Naive thymus-derived CD8-positive, alpha-beta T cell (primary cell): ENCODE measurements at regions not wholly inside any gene's neighbourhood (a gene's known extent, or its start where the extent isn't known, plus 50 kb on each side); places are given as distances from the start of the nearest gene placed in this dataset.

Source experiments
- ATAC-seq, 2 donors: fragments of 150-1000 bp; cut with Tn5 transposase in 1 of 2; sonication (Bioruptor Pico), chemical (Tn5 transposase) in 1 of 2; 1 replicate in 1 of 2; 2 replicates in 1 of 2; pipeline ENCODE4 v1.10.0; 2021; ENCODE audit warnings: mild to moderate bottlenecking in 2 of 2, moderate library complexity in 2 of 2
- POLR2A ChIA-PET: fragments of 350-600 bp; sonication (Branson Sonifier 250); formaldehyde crosslinking; loops from one replicate; lab custom pipeline; 2021; ENCODE audit warnings: antibody characterized with exemption; lab: Charles Lee
- DNase-seq, 10 donors: peaks; one replicate each; pipeline versions ENCODE4 v3.0.0 to v3.0.0-alpha.2; 2020 to 2022
- H3K27ac Mint-ChIP-seq, 10 donors: one replicate each; pipeline ENCODE4 v1.8.0; 2020 to 2022; ENCODE audit warnings: mild to moderate bottlenecking in 10 of 10, mixed read lengths in 10 of 10, moderate library complexity in 4 of 10, inconsistent platforms in 1 of 10
- H3K27me3 Mint-ChIP-seq, 5 donors: one replicate each; pipeline ENCODE4 v1.8.0; 2021 to 2022; ENCODE audit warnings: mixed read lengths in 5 of 5
- H3K36me3 Mint-ChIP-seq, 3 donors: one replicate each; pipeline ENCODE4 v1.8.0; 2020 to 2022; ENCODE audit warnings: mixed read lengths in 3 of 3, mild to moderate bottlenecking in 2 of 3, inconsistent platforms in 1 of 3
- H3K4me1 Mint-ChIP-seq, 4 donors: one replicate each; pipeline ENCODE4 v1.8.0; 2021 to 2022; ENCODE audit warnings: mixed read lengths in 4 of 4
- H3K4me3 Mint-ChIP-seq, 10 donors: one replicate each; pipeline ENCODE4 v1.8.0; 2020 to 2022; ENCODE audit warnings: mild to moderate bottlenecking in 10 of 10, mixed read lengths in 10 of 10, moderate library complexity in 6 of 10, inconsistent platforms in 1 of 10
- H3K9me3 Mint-ChIP-seq, 9 donors: one replicate each; pipeline ENCODE4 v1.8.0; 2020 to 2022; ENCODE audit warnings: mixed read lengths in 9 of 9, mild to moderate bottlenecking in 3 of 9, inconsistent platforms in 1 of 9, moderate library complexity in 1 of 9

GRCh38 chr14:44154446-44154845 is 352.6 kb downstream of the FSCB start:
- no peaks in the 10 kb centered on the region for H3K27me3 Mint-ChIP-seq
- POLR2A ChIA-PET: no interaction called here
- H3K27ac Mint-ChIP-seq: no peak overlapping the region
- DNase-seq (no peak), ATAC-seq (no peak)
- peaks cover 2 to 24% (median 17%) of the 10 kb centered on the region in 9 donors for H3K9me3 Mint-ChIP-seq
- H3K4me1 Mint-ChIP-seq: no peaks in the 10 kb centered on the region
- H3K4me3 Mint-ChIP-seq: no peak overlapping the region
- peaks cover 0 to 11% (median 0%) of the 10 kb centered on the region in 3 donors for H3K36me3 Mint-ChIP-seq

GRCh38 chr14:44151130-44151820 is 355.8 kb downstream of the FSCB start:
- DNase-seq: no peak
- H3K27ac Mint-ChIP-seq: no peak overlapping the region
- ATAC-seq: no peak
- no peak overlapping the region for H3K4me3 Mint-ChIP-seq
- no peaks in the 10 kb centered on the region for H3K27me3 Mint-ChIP-seq
- peaks cover 0 to 11% (median 0%) of the 10 kb centered on the region in 3 donors for H3K36me3 Mint-ChIP-seq
- POLR2A ChIA-PET: no interaction called here
- no peaks in the 10 kb centered on the region for H3K4me1 Mint-ChIP-seq
- peaks cover 2 to 19% (median 9%) of the 10 kb centered on the region in 9 donors for H3K9me3 Mint-ChIP-seq

- POLR2A ChIA-PET: no interaction called here
- Mint-ChIP-seq H3K27ac (no peak overlapping the region), H3K36me3 (peaks cover 0 to 4% (median 0%) of the 10 kb centered on the region in 3 donors), H3K9me3 (peaks cover 0 to 11% (median 4%) of the 10 kb centered on the region in 9 donors), H3K4me3 (no peak overlapping the region), H3K4me1 (no peaks in the 10 kb centered on the region), H3K27me3 (no peaks in the 10 kb centered on the region)
- DNase-seq: no peak
- ATAC-seq: no peak
Measured at GRCh38 chr14:44149597-44149996, 357.5 kb downstream of the FSCB start.

GRCh38 chr14:44142006-44142405 is 365.1 kb downstream of the FSCB start:
- ATAC-seq (no peak), DNase-seq (no peak)
- H3K4me3 Mint-ChIP-seq: no peak overlapping the region
- peaks cover 0 to 17% (median 2%) of the 10 kb centered on the region in 9 donors for H3K9me3 Mint-ChIP-seq
- H3K27me3 Mint-ChIP-seq: no peaks in the 10 kb centered on the region
- H3K4me1 Mint-ChIP-seq: peaks cover 0 to 2% (median 0%) of the 10 kb centered on the region in 4 donors
- H3K36me3 Mint-ChIP-seq: no peaks in the 10 kb centered on the region
- H3K27ac Mint-ChIP-seq: no peak overlapping the region
- POLR2A ChIA-PET: no interaction called here

GRCh38 chr14:44135972-44136371 is 371.1 kb downstream of the FSCB start:
- no peak overlapping the region for H3K27ac Mint-ChIP-seq
- no peak overlapping the region for H3K4me3 Mint-ChIP-seq
- no peaks in the 10 kb centered on the region for H3K4me1 Mint-ChIP-seq
- POLR2A ChIA-PET: no interaction called here
- ATAC-seq: no peak
- DNase-seq: no peak
- H3K9me3 Mint-ChIP-seq: peaks cover 0 to 13% (median 2%) of the 10 kb centered on the region in 9 donors
- H3K36me3 Mint-ChIP-seq: no peaks in the 10 kb centered on the region
- no peaks in the 10 kb centered on the region for H3K27me3 Mint-ChIP-seq

GRCh38 chr14:44131861-44132260 is 375.2 kb downstream of the FSCB start:
- no peak for DNase-seq
- H3K4me3 Mint-ChIP-seq: no peak overlapping the region
- no peak for ATAC-seq
- POLR2A ChIA-PET: no interaction called here
- no peaks in the 10 kb centered on the region for H3K27me3 Mint-ChIP-seq
- no peaks in the 10 kb centered on the region for H3K4me1 Mint-ChIP-seq
- no peaks in the 10 kb centered on the region for H3K36me3 Mint-ChIP-seq
- H3K9me3 Mint-ChIP-seq: peaks cover 0 to 21% (median 4%) of the 10 kb centered on the region in 9 donors
- H3K27ac Mint-ChIP-seq: no peak overlapping the region

- no peak for ATAC-seq
- POLR2A ChIA-PET: no interaction called here
- no peak overlapping the region for H3K27ac Mint-ChIP-seq
- DNase-seq: no peak
- H3K27me3 Mint-ChIP-seq: no peaks in the 10 kb centered on the region
- no peaks in the 10 kb centered on the region for H3K36me3 Mint-ChIP-seq
- no peaks in the 10 kb centered on the region for H3K4me1 Mint-ChIP-seq
- H3K9me3 Mint-ChIP-seq: peaks cover 7 to 54% (median 26%) of the 10 kb centered on the region in 9 donors
- no peak overlapping the region for H3K4me3 Mint-ChIP-seq
Measured at GRCh38 chr14:44113769-44114730, 393.0 kb downstream of the FSCB start.

GRCh38 chr14:44112774-44113460 is 394.2 kb downstream of the FSCB start:
- no peak overlapping the region for H3K4me3 Mint-ChIP-seq
- H3K27ac Mint-ChIP-seq: no peak overlapping the region
- H3K36me3 Mint-ChIP-seq: no peaks in the 10 kb centered on the region
- peaks cover 3 to 57% (median 18%) of the 10 kb centered on the region in 9 donors for H3K9me3 Mint-ChIP-seq
- no peaks in the 10 kb centered on the region for H3K27me3 Mint-ChIP-seq
- no peak for DNase-seq
- no peaks in the 10 kb centered on the region for H3K4me1 Mint-ChIP-seq
- no peak for ATAC-seq
- POLR2A ChIA-PET: no interaction called here

GRCh38 chr14:44109036-44109435 is 398.0 kb downstream of the FSCB start:
- Mint-ChIP-seq H3K4me1 (no peaks in the 10 kb centered on the region), H3K4me3 (no peak overlapping the region), H3K36me3 (no peaks in the 10 kb centered on the region), H3K9me3 (peaks cover 0 to 29% (median 6%) of the 10 kb centered on the region in 9 donors), H3K27me3 (no peaks in the 10 kb centered on the region), H3K27ac (no peak overlapping the region)
- ATAC-seq: no peak
- POLR2A ChIA-PET: no interaction called here
- DNase-seq: no peak

- DNase-seq (no peak), ATAC-seq (no peak)
- no peaks in the 10 kb centered on the region for H3K36me3 Mint-ChIP-seq
- no peaks in the 10 kb centered on the region for H3K27me3 Mint-ChIP-seq
- POLR2A ChIA-PET: no interaction called here
- no peak overlapping the region for H3K27ac Mint-ChIP-seq
- H3K4me3 Mint-ChIP-seq: no peak overlapping the region
- peaks cover 0 to 29% (median 6%) of the 10 kb centered on the region in 9 donors for H3K9me3 Mint-ChIP-seq
- no peaks in the 10 kb centered on the region for H3K4me1 Mint-ChIP-seq
Measured at GRCh38 chr14:44108601-44109000, 398.5 kb downstream of the FSCB start.

- Mint-ChIP-seq H3K27me3 (no peaks in the 10 kb centered on the region), H3K36me3 (no peaks in the 10 kb centered on the region), H3K4me3 (no peak overlapping the region), H3K27ac (no peak overlapping the region), H3K4me1 (no peaks in the 10 kb centered on the region), H3K9me3 (peaks cover 0 to 29% (median 4%) of the 10 kb centered on the region in 9 donors)
- POLR2A ChIA-PET: no interaction called here
- ATAC-seq (no peak), DNase-seq (no peak)
Measured at GRCh38 chr14:44107156-44107555, 399.9 kb downstream of the FSCB start.

GRCh38 chr14:44099743-44100488 is 407.2 kb downstream of the FSCB start:
- Mint-ChIP-seq H3K27ac (no peak overlapping the region), H3K4me3 (no peak overlapping the region), H3K27me3 (no peaks in the 10 kb centered on the region), H3K9me3 (peaks cover 2 to 29% (median 10%) of the 10 kb centered on the region in 9 donors), H3K36me3 (peaks cover 0 to 7% (median 0%) of the 10 kb centered on the region in 3 donors), H3K4me1 (no peaks in the 10 kb centered on the region)
- no peak for ATAC-seq
- DNase-seq: no peak
- POLR2A ChIA-PET: no interaction called here
